OCI-LY3 (cell line): ENCODE measurements at regions not wholly inside any gene's neighbourhood (a gene's known extent, or its start where the extent isn't known, plus 50 kb on each side); places are given as distances from the start of the nearest gene placed in this dataset.

Experiments
- CTCF ChIP-seq: fragments of 200-600, 300-600 bp; sonication (generic); IDR thresholded peaks from 2 replicates; pipeline ENCODE4 v1.5.1; 2014; ENCODE audit warnings: antibody characterized with exemption, low read length, low read depth
- EZH2phosphoT487 ChIP-seq: fragments of 200-600 bp; shearing (Covaris generic); IDR thresholded peaks from 2 replicates; pipeline ENCODE4 v1.6.1; 2018; ENCODE audit warnings: antibody characterized with exemption, mixed run types, low read depth

GRCh38 chr3:22621205-22621809, 581.8 kb upstream of the UBE2E2 start:
- no peak for TF ChIP-seq CTCF
- TF ChIP-seq EZH2phosphoT487, result no peak
